ENCODE measurements at regions not wholly inside any gene's neighbourhood (a gene's known extent, or its start where the extent isn't known, plus 50 kb on each side); places are given as distances from the start of the nearest gene placed in this dataset.

DNA sequence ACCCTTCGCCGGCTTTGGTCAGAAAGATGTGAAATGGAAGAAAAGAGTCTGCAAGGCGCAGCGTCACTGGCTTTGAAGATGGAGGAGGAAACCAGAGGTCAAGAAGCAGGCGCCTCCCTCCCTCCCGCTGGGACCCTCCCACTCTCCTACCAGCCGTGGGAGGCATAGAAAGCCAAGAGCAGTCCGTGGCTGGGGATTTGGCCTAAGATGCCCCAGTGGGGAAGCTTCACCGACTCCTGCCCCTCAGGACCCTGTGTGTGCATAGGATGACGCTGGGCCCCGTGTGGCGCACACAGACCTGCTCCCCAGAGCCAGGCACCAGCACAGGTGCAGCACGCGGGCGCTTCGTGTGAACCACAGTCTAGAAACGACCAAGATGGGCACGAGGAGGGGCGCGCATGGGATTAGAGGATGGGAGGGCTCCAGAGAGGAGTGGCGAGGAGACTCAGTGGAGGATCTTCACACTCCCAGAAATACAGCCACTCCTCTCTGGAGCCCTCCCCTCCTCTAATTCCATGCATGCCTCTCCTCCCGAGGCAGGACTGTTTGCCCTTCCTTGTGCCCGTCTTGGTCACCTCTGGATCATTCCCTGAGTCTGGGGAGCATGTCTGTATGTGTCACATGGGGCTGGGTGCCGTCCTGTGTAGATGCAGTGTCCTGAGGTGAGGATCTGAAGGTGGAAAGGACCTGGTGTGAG, 194.3 kb downstream of the TEX29 start:
- TF ChIP-seq, protein P1, sequence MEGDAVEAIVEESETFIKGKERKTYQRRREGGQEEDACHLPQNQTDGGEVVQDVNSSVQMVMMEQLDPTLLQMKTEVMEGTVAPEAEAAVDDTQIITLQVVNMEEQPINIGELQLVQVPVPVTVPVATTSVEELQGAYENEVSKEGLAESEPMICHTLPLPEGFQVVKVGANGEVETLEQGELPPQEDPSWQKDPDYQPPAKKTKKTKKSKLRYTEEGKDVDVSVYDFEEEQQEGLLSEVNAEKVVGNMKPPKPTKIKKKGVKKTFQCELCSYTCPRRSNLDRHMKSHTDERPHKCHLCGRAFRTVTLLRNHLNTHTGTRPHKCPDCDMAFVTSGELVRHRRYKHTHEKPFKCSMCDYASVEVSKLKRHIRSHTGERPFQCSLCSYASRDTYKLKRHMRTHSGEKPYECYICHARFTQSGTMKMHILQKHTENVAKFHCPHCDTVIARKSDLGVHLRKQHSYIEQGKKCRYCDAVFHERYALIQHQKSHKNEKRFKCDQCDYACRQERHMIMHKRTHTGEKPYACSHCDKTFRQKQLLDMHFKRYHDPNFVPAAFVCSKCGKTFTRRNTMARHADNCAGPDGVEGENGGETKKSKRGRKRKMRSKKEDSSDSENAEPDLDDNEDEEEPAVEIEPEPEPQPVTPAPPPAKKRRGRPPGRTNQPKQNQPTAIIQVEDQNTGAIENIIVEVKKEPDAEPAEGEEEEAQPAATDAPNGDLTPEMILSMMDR (IDR thresholded peaks at IDR 0.05): no peak
- no peak for TF ChIP-seq POLR2A (IDR thresholded peaks at IDR 0.05)
